B cell (primary cell): ENCODE measurements at regions not wholly inside any gene's neighbourhood (a gene's known extent, or its start where the extent isn't known, plus 50 kb on each side); places are given as distances from the start of the nearest gene placed in this dataset.

ENCODE experiments used
- ATAC-seq: fragments of 200-7000 bp; cut with Tn5 transposase; one replicate; pipeline ENCODE4 v1.10.0; 2021; ENCODE audit warnings: low read depth, mild to moderate bottlenecking, moderate number of reproducible peaks, moderate library complexity
- CTCF ChIA-PET: fragments of 350-600 bp; sonication (Branson Sonifier 250); formaldehyde crosslinking; loops from one replicate; lab custom pipeline; 2021; ENCODE audit warnings: antibody characterized with exemption, inconsistent platforms; lab: Charles Lee
- POLR2A ChIA-PET: fragments of 350-600 bp; sonication (Branson Sonifier 250); formaldehyde crosslinking; loops from one replicate; lab custom pipeline; 2021; ENCODE audit warnings: antibody characterized with exemption; lab: Charles Lee
- DNase-seq: peaks from one replicate; pipeline ENCODE4 v3.0.0; 2013
- H2AFZ ChIP-seq: 2 replicates; pipeline ENCODE4 v1.6.1; 2012; ENCODE audit warnings: mild to moderate bottlenecking, low read depth, low read length; ENCODE audit not compliant: insufficient read depth, poor library complexity, severe bottlenecking
- H3K27ac ChIP-seq, 2 donors: 1 replicate in 1 of 2; 2 replicates in 1 of 2; pipeline ENCODE4 v1.5.1; 2012 to 2013; ENCODE audit warnings: low read length in 2 of 2, mild to moderate bottlenecking in 2 of 2, moderate library complexity in 1 of 2
- H3K27me3 ChIP-seq, 4 experiments: fragments of 200-600 bp in 1 of 4; sonication (generic) in 1 of 4; replicated peaks in 1 of 4; 1 replicate in 2 of 4; 2 replicates in 2 of 4; pipeline versions ENCODE4 v1.6.1 to v1.7.0; 2013 to 2016; ENCODE audit warnings: low read length in 3 of 4, mild to moderate bottlenecking in 2 of 4, mixed read lengths in 1 of 4, moderate library complexity in 1 of 4; ENCODE audit not compliant: insufficient read depth in 4 of 4, control insufficient read depth in 3 of 4; ENCODE audit errors: control extremely low read depth in 1 of 4
- H3K36me3 ChIP-seq, 2 experiments: replicated peaks in 1 of 2; 1 replicate in 1 of 2; 2 replicates in 1 of 2; pipeline versions ENCODE4 v1.6.1 to v1.7.1; 2013; ENCODE audit warnings: low read length in 1 of 2; ENCODE audit not compliant: insufficient read depth in 2 of 2, control insufficient read depth in 1 of 2; ENCODE audit errors: control extremely low read depth in 1 of 2, extremely low read depth in 1 of 2
- H3K4me1 ChIP-seq, 2 donors: fragments of 200-600 bp in 1 of 2; sonication (generic) in 1 of 2; 1 replicate in 1 of 2; 2 replicates in 1 of 2; pipeline versions ENCODE4 v1.5.1 to v1.6.1; 2013 to 2017; ENCODE audit warnings: low read length in 2 of 2; ENCODE audit not compliant: control insufficient read depth in 2 of 2, insufficient read depth in 2 of 2
- H3K4me2 ChIP-seq: replicated peaks from 2 replicates; pipeline ENCODE3; 2012; ENCODE audit warnings: mild to moderate bottlenecking, low read depth, low read length; ENCODE audit not compliant: poor library complexity, severe bottlenecking
- H3K4me3 ChIP-seq, 5 experiments: fragments of 200-600 bp in 1 of 5; sonication (generic) in 1 of 5; 1 replicate in 3 of 5; 2 replicates in 2 of 5; pipeline versions ENCODE4 v1.5.1 to v1.7.0; 2011 to 2016; ENCODE audit warnings: low read length in 4 of 5, mild to moderate bottlenecking in 4 of 5, low read depth in 2 of 5, control low read depth in 1 of 5, moderate library complexity in 1 of 5; ENCODE audit not compliant: insufficient read depth in 1 of 5; ENCODE audit errors: control extremely low read depth in 1 of 5, extremely low read depth in 1 of 5
- H3K79me2 ChIP-seq: fragments of 200-600 bp; sonication (generic); one replicate; pipeline ENCODE4 v1.6.0; 2016; ENCODE audit warnings: low read length; ENCODE audit not compliant: control insufficient read depth, insufficient read depth
- H3K9ac ChIP-seq: fragments of 200-600 bp; sonication (generic); 2 replicates; pipeline ENCODE4 v1.6.1; 2017; ENCODE audit warnings: mild to moderate bottlenecking, low read length, moderate library complexity
- H3K9me3 ChIP-seq, 3 donors: one replicate each; pipeline versions ENCODE4 v1.6.1 to v1.7.1; 2013; ENCODE audit warnings: low read length in 2 of 3; ENCODE audit not compliant: control insufficient read depth in 2 of 3, insufficient read depth in 1 of 3; ENCODE audit errors: control extremely low read depth in 1 of 3
- H4K20me1 ChIP-seq: 2 replicates; pipeline ENCODE4 v1.6.0; 2012; ENCODE audit warnings: mild to moderate bottlenecking, low read length; ENCODE audit not compliant: insufficient read depth, control insufficient read depth, poor library complexity, severe bottlenecking
- H3K27ac Mint-ChIP-seq: one replicate; pipeline ENCODE4 v1.8.0; 2021; ENCODE audit warnings: mixed read lengths
- H3K27me3 Mint-ChIP-seq: one replicate; pipeline ENCODE4 v1.8.0; 2021; ENCODE audit warnings: mixed read lengths
- H3K4me1 Mint-ChIP-seq: one replicate; pipeline ENCODE4 v1.8.0; 2021; ENCODE audit warnings: mixed read lengths
- H3K4me3 Mint-ChIP-seq: one replicate; pipeline ENCODE4 v1.8.0; 2021; ENCODE audit warnings: mixed read lengths
- H3K9me3 Mint-ChIP-seq: one replicate; pipeline ENCODE4 v1.8.0; 2022; ENCODE audit warnings: mixed read lengths; ENCODE audit not compliant: insufficient read depth
- EZH2 ChIP-seq: IDR thresholded peaks from 2 replicates; pipeline ENCODE4 v1.6.1; 2012; ENCODE audit warnings: borderline replicate concordance, low read depth, mild to moderate bottlenecking, moderate library complexity, low read length; ENCODE audit not compliant: insufficient read depth, poor library complexity, severe bottlenecking
- WGBS: methylation state at CpG from one replicate; pipeline ENCODE4 v1.1.5; 2013; ENCODE audit warnings: missing lambda C conversion rate; ENCODE audit not compliant: insufficient coverage; 5-methylcytosine and 5-hydroxymethylcytosine counted together
- intact Hi-C: fragments of 100-400 bp; cut with micrococcal nuclease; formaldehyde crosslinking; loops from one replicate; pipeline ENCODE4 v1.10.0; 2022
- TF ChIP-seq, protein P1 (sequence below): fragments of 200-600 bp; IDR thresholded peaks from one replicate; pipeline ENCODE4 v1.8.0; 2022; ENCODE audit warnings: antibody characterized with exemption, mild to moderate bottlenecking

GRCh38 chr3:162525771-162526170 lies 1029.2 kb downstream of the OTOL1 start:
- ChIA-PET POLR2A (no interaction called here), CTCF (no interaction called here)
- intact Hi-C loops = no loop called here
- no peaks in the 10 kb centered on the region for H3K27me3 ChIP-seq
- TF ChIP-seq, protein P1, sequence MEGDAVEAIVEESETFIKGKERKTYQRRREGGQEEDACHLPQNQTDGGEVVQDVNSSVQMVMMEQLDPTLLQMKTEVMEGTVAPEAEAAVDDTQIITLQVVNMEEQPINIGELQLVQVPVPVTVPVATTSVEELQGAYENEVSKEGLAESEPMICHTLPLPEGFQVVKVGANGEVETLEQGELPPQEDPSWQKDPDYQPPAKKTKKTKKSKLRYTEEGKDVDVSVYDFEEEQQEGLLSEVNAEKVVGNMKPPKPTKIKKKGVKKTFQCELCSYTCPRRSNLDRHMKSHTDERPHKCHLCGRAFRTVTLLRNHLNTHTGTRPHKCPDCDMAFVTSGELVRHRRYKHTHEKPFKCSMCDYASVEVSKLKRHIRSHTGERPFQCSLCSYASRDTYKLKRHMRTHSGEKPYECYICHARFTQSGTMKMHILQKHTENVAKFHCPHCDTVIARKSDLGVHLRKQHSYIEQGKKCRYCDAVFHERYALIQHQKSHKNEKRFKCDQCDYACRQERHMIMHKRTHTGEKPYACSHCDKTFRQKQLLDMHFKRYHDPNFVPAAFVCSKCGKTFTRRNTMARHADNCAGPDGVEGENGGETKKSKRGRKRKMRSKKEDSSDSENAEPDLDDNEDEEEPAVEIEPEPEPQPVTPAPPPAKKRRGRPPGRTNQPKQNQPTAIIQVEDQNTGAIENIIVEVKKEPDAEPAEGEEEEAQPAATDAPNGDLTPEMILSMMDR = no peak
- TF ChIP-seq EZH2 = no peak
- no peak overlapping the region for H3K4me2 ChIP-seq
- Mint-ChIP-seq H3K4me1 (no peaks in the 10 kb centered on the region), H3K4me3 (no peak overlapping the region), H3K27me3 (no peaks in the 10 kb centered on the region), H3K27ac (no peak overlapping the region), H3K9me3 (peaks cover 6% of the 10 kb centered on the region)
- no peak overlapping the region for H3K4me3 ChIP-seq
- no peak overlapping the region for H2AFZ ChIP-seq
- WGBS = 83% methylated on average over 1 of the region's 4 CpGs
- H3K36me3 ChIP-seq = no peaks in the 10 kb centered on the region
- no peaks in the 10 kb centered on the region for H3K4me1 ChIP-seq
- no peaks in the 10 kb centered on the region for H3K9me3 ChIP-seq
- H4K20me1 ChIP-seq = no peaks in the 10 kb centered on the region
- no peak for ATAC-seq
- DNase-seq = no peak
- H3K9ac ChIP-seq = no peak overlapping the region
- H3K27ac ChIP-seq = no peak overlapping the region
- no peaks in the 10 kb centered on the region for H3K79me2 ChIP-seq

DNA sequence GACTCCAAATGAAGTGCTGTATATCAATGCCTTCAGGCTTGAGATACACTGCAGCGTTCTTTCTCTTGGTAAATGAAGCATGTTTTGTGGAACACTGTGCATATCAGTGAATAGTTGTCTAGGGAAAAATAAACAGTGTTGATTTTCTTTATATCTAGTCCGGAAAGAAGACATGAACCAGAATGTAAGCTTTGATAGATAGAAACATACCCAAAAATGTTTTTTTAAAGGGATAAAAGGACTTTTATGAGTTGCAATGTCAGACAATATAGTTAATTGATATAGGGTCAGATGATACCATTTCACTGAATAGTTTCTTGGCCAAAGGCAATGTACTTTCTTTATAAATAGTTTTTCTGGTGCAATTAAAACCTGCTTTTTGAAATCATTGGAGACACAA lies 1037.8 kb downstream of the OTOL1 start:
- intact Hi-C loops = no loop called here
- POLR2A ChIA-PET = no interaction called here
- WGBS = no CpG with 5 or more reads among the region's 2 CpGs
- no peak overlapping the region for H3K9ac ChIP-seq
- H3K36me3 ChIP-seq = no peaks in the 10 kb centered on the region
- H3K27me3 ChIP-seq = no peaks in the 10 kb centered on the region
- Mint-ChIP-seq H3K27me3 (no peaks in the 10 kb centered on the region), H3K27ac (no peak overlapping the region), H3K4me1 (no peaks in the 10 kb centered on the region), H3K9me3 (no peaks in the 10 kb centered on the region), H3K4me3 (no peak overlapping the region)
- no peak overlapping the region for H3K27ac ChIP-seq
- no peak overlapping the region for H2AFZ ChIP-seq
- no peak for ATAC-seq
- no peak overlapping the region for H3K4me3 ChIP-seq
- no peaks in the 10 kb centered on the region for H4K20me1 ChIP-seq
- CTCF ChIA-PET = no interaction called here
- no peak for DNase-seq
- no peak for TF ChIP-seq EZH2
- TF ChIP-seq, protein P1 = no peak
- no peak overlapping the region for H3K4me2 ChIP-seq
- H3K9me3 ChIP-seq = no peaks in the 10 kb centered on the region
- H3K79me2 ChIP-seq = no peaks in the 10 kb centered on the region
- H3K4me1 ChIP-seq = no peaks in the 10 kb centered on the region
